Adrenal gland (tissue), 5 donors: ENCODE measurements at regions not wholly inside any gene's neighbourhood (a gene's known extent, or its start where the extent isn't known, plus 50 kb on each side); places are given as distances from the start of the nearest gene placed in this dataset.

ENCODE experiments used
- POLR2A ChIP-seq, 2 donors: fragments of 450-650 bp; IDR thresholded peaks; one replicate each; pipeline ENCODE4 v1.6.1; 2017; ENCODE audit warnings: antibody characterized with exemption in 2 of 2, mild to moderate bottlenecking in 2 of 2, moderate library complexity in 1 of 2
- TF ChIP-seq, protein P1 (sequence below), 6 experiments: fragments of 450-650 bp in 4 of 6; fragments of 200-600 bp in 2 of 6; sonication (generic) in 1 of 6; IDR thresholded peaks; 1 replicate in 5 of 6; 2 replicates in 1 of 6; pipeline versions ENCODE4 v1.5.1 to v1.8.0; 2016 to 2021; ENCODE audit warnings: antibody characterized with exemption in 6 of 6, mild to moderate bottlenecking in 2 of 6, moderate library complexity in 1 of 6
- donor health status: DM: no; HTN: no; CAD: no.

DNA sequence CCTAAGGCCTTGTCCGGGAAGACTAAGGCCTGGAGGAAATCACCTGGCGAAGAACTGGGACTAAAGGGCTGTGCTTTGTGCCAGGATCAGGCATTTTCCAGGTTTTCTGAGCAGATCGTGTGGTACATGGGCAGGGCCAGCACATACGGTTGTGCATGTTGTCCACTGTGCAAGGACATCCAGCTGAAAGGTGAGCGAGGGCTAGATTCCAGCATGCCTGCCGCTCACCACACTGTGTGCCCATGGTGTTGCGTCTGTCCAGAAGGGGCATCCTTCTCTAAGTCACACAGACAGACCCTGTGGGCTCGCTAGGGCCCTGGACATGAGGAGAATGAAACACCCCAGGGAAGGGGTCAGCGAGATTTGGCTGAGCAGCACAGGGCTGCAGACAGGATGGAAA lies 80.3 kb upstream of the TAF1B start:
- TF ChIP-seq, protein P1, sequence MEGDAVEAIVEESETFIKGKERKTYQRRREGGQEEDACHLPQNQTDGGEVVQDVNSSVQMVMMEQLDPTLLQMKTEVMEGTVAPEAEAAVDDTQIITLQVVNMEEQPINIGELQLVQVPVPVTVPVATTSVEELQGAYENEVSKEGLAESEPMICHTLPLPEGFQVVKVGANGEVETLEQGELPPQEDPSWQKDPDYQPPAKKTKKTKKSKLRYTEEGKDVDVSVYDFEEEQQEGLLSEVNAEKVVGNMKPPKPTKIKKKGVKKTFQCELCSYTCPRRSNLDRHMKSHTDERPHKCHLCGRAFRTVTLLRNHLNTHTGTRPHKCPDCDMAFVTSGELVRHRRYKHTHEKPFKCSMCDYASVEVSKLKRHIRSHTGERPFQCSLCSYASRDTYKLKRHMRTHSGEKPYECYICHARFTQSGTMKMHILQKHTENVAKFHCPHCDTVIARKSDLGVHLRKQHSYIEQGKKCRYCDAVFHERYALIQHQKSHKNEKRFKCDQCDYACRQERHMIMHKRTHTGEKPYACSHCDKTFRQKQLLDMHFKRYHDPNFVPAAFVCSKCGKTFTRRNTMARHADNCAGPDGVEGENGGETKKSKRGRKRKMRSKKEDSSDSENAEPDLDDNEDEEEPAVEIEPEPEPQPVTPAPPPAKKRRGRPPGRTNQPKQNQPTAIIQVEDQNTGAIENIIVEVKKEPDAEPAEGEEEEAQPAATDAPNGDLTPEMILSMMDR (IDR thresholded peaks at IDR 0.05), result no peak
- TF ChIP-seq POLR2A (IDR thresholded peaks at IDR 0.05), result no peak
